H9 (cell line): ENCODE measurements at regions not wholly inside any gene's neighbourhood (a gene's known extent, or its start where the extent isn't known, plus 50 kb on each side); places are given as distances from the start of the nearest gene placed in this dataset.

ENCODE experiments used
- DNase-seq: peaks from one replicate; pipeline ENCODE4 v3.0.0-alpha.2; 2017
- H2AFZ ChIP-seq: one replicate; pipeline ENCODE4 v1.6.1; 2013; ENCODE audit warnings: mild to moderate bottlenecking, low read length, control low read depth, moderate library complexity
- H2AK5ac ChIP-seq: 2 replicates; pipeline ENCODE4 v1.6.1; 2013; ENCODE audit warnings: low read length, control low read depth, mixed read lengths; ENCODE audit not compliant: insufficient read length
- H2BK120ac ChIP-seq: one replicate; pipeline ENCODE4 v1.6.1; 2013; ENCODE audit warnings: low read depth, mild to moderate bottlenecking, low read length, control low read depth, inconsistent platforms; ENCODE audit not compliant: poor library complexity, severe bottlenecking
- H2BK12ac ChIP-seq: 2 replicates; pipeline ENCODE4 v1.6.1; 2013; ENCODE audit warnings: low read length, control low read depth, mixed read lengths, low read depth; ENCODE audit not compliant: insufficient read length
- H2BK15ac ChIP-seq: 2 replicates; pipeline ENCODE4 v1.6.1; 2013; ENCODE audit warnings: low read depth, low read length, control low read depth
- H2BK20ac ChIP-seq: one replicate; pipeline ENCODE4 v1.6.1; 2013; ENCODE audit warnings: low read depth, mild to moderate bottlenecking, low read length, control low read depth, inconsistent platforms; ENCODE audit not compliant: poor library complexity, severe bottlenecking
- H2BK5ac ChIP-seq: 2 replicates; pipeline ENCODE4 v1.6.1; 2013; ENCODE audit warnings: low read length, control low read depth, mixed read lengths; ENCODE audit not compliant: insufficient read length
- H3K14ac ChIP-seq: 2 replicates; pipeline ENCODE4 v1.6.1; 2013; ENCODE audit warnings: low read length, control low read depth; ENCODE audit not compliant: insufficient read depth
- H3K18ac ChIP-seq: 2 replicates; pipeline ENCODE4 v1.6.1; 2013; ENCODE audit warnings: low read depth, mild to moderate bottlenecking, mixed read lengths, low read length, control low read depth; ENCODE audit not compliant: insufficient read length
- H3K23ac ChIP-seq: 2 replicates; pipeline ENCODE4 v1.6.1; 2013; ENCODE audit warnings: low read length, control low read depth, mixed read lengths, low read depth; ENCODE audit not compliant: insufficient read length
- H3K23me2 ChIP-seq: 2 replicates; pipeline ENCODE4 v1.6.1; 2013; ENCODE audit warnings: low read depth, mild to moderate bottlenecking, mixed read lengths, low read length, control low read depth; ENCODE audit not compliant: insufficient read length, poor library complexity, severe bottlenecking
- H3K27ac ChIP-seq: 2 replicates; pipeline ENCODE4 v1.5.1; 2013; ENCODE audit warnings: low read length, control low read depth, mixed read lengths, low read depth; ENCODE audit not compliant: insufficient read length
- H3K27me3 ChIP-seq: 2 replicates; pipeline ENCODE4 v1.6.1; 2013; ENCODE audit warnings: low read length, control low read depth, inconsistent platforms; ENCODE audit not compliant: insufficient read depth
- H3K4ac ChIP-seq: 2 replicates; pipeline ENCODE4 v1.6.1; 2013; ENCODE audit warnings: low read depth, mild to moderate bottlenecking, control low read depth, inconsistent platforms, low read length, moderate library complexity
- H3K4me1 ChIP-seq: 2 replicates; pipeline ENCODE4 v1.6.1; 2013; ENCODE audit warnings: low read length, control low read depth, inconsistent platforms; ENCODE audit not compliant: insufficient read depth
- H3K4me2 ChIP-seq: 2 replicates; pipeline ENCODE4 v1.6.1; 2013; ENCODE audit warnings: low read length, control low read depth, mixed read lengths; ENCODE audit not compliant: insufficient read length, insufficient read depth
- H3K56ac ChIP-seq: 2 replicates; pipeline ENCODE4 v1.6.1; 2013; ENCODE audit warnings: low read depth, mild to moderate bottlenecking, mixed read lengths, low read length, control low read depth; ENCODE audit not compliant: insufficient read length
- H3K79me1 ChIP-seq: 2 replicates; pipeline ENCODE4 v1.6.1; 2013; ENCODE audit warnings: low read depth, mild to moderate bottlenecking, moderate library complexity, low read length, control low read depth, inconsistent platforms; ENCODE audit not compliant: insufficient read depth, poor library complexity, severe bottlenecking
- H3K79me2 ChIP-seq: 2 replicates; pipeline ENCODE4 v1.6.1; 2013; ENCODE audit warnings: low read length, control low read depth, inconsistent platforms; ENCODE audit not compliant: insufficient read depth
- H3K9ac ChIP-seq: 2 replicates; pipeline ENCODE4 v1.6.1; 2013; ENCODE audit warnings: low read length, control low read depth, mixed read lengths; ENCODE audit not compliant: insufficient read length; ENCODE audit errors: extremely low read depth
- H3K9me3 ChIP-seq: one replicate; pipeline ENCODE4 v1.6.1; 2013; ENCODE audit warnings: low read depth, low read length, inconsistent platforms; ENCODE audit not compliant: control insufficient read depth
- H3T11ph ChIP-seq: one replicate; pipeline ENCODE4 v1.6.1; 2013; ENCODE audit warnings: mild to moderate bottlenecking, low read length, control low read depth, inconsistent platforms
- H4K20me1 ChIP-seq: one replicate; pipeline ENCODE4 v1.6.1; 2013; ENCODE audit not compliant: control insufficient read depth, insufficient read length, insufficient read depth
- H4K5ac ChIP-seq: 2 replicates; pipeline ENCODE4 v1.6.1; 2013; ENCODE audit warnings: low read depth, mild to moderate bottlenecking, mixed read lengths, low read length, control low read depth; ENCODE audit not compliant: insufficient read length
- H4K8ac ChIP-seq: replicated peaks from 2 replicates; pipeline ENCODE4 v1.6.1; 2013; ENCODE audit warnings: low read length, control low read depth, mixed read lengths, low read depth; ENCODE audit not compliant: insufficient read length
- H4K91ac ChIP-seq: 2 replicates; pipeline ENCODE4 v1.6.1; 2013; ENCODE audit warnings: low read depth, mild to moderate bottlenecking, moderate library complexity, mixed read lengths, low read length, control low read depth; ENCODE audit not compliant: insufficient read length
- H3K27ac Mint-ChIP-seq, 3 experiments: 2 replicates in 2 of 3; 3 replicates in 1 of 3; pipeline ENCODE4 v1.8.0; 2020 to 2021; ENCODE audit warnings: mixed read lengths in 3 of 3, mild to moderate bottlenecking in 1 of 3, moderate library complexity in 1 of 3
- H3K27me3 Mint-ChIP-seq: 2 replicates; pipeline ENCODE4 v1.8.0; 2021; ENCODE audit warnings: low read depth, mild to moderate bottlenecking, moderate library complexity, mixed read lengths
- H3K36me3 Mint-ChIP-seq, 3 experiments: 2 replicates in 2 of 3; 3 replicates in 1 of 3; pipeline ENCODE4 v1.8.0; 2020 to 2021; ENCODE audit warnings: low read depth in 3 of 3, mixed read lengths in 3 of 3; ENCODE audit not compliant: insufficient read depth in 1 of 3
- H3K4me1 Mint-ChIP-seq, 2 experiments: 2 replicates each; pipeline ENCODE4 v1.8.0; 2020; ENCODE audit warnings: mixed read lengths in 2 of 2
- H3K4me3 Mint-ChIP-seq, 2 experiments: 2 replicates in 1 of 2; 3 replicates in 1 of 2; pipeline ENCODE4 v1.8.0; 2020 to 2021; ENCODE audit warnings: mild to moderate bottlenecking in 2 of 2, mixed read lengths in 2 of 2, moderate library complexity in 1 of 2
- H3K9me3 Mint-ChIP-seq, 2 experiments: 2 replicates in 1 of 2; 3 replicates in 1 of 2; pipeline ENCODE4 v1.8.0; 2020; ENCODE audit warnings: mild to moderate bottlenecking in 2 of 2, mixed read lengths in 2 of 2, moderate library complexity in 1 of 2
- WGBS: extraction: QIAGEN DNeasy Blood & Tissue Kit; methylation state at CpG from one replicate; pipeline ENCODE4 v1.1.7; 2013; ENCODE audit warnings: missing lambda C conversion rate, low lambda C conversion rate, mixed read lengths; ENCODE audit not compliant: insufficient read length; ENCODE audit errors: extremely low coverage; 5-methylcytosine and 5-hydroxymethylcytosine counted together
- TF ChIP-seq, protein P1 (sequence below): fragments of 200-600 bp; sonication (generic); conservative IDR thresholded peaks from 3 replicates; pipeline ENCODE4 v1.8.0; 2021; ENCODE audit warnings: antibody characterized with exemption, mild to moderate bottlenecking

DNA sequence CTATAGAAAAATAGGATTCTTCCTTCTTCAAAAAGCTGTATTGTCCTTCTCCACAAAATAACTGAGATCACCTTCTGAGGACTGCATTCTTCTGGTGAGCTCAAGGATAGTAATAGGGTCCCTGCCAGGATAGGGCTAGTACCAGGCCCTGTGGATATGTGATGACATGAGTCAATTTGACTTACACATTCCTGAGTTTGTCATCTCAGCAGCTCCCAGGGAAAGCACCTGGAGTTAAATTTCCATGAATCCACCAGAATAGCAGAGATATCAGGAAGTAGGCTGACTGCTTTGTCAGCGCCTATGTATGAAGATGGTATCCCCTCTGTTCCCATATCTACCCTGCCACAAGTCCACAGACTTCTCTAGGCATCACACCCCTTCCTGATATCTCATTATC, 225.8 kb downstream of the PMP22 start:
- peak overlapping the region in 1 of 3 experiments; percentile 41; a peak in 1 of 7 replicates for H3K27ac Mint-ChIP-seq
- H3K9me3 Mint-ChIP-seq, result peaks cover 0 to 3% of the 10 kb centered on the region in 2 experiments; a peak in 1 of 5 replicates
- Histone ChIP-seq H3K23me2 (no peaks in the 10 kb centered on the region), H3K18ac (no peak overlapping the region), H3K27ac (no peak overlapping the region), H3K9ac (no peak overlapping the region), H2BK15ac (no peak overlapping the region), H3T11ph (no peak overlapping the region), H3K79me1 (no peaks in the 10 kb centered on the region), H3K4ac (no peak overlapping the region), H3K9me3 (no peaks in the 10 kb centered on the region), H2AK5ac (no peak overlapping the region), H3K4me1 (peaks cover 3% of the 10 kb centered on the region; the same call in 1 of the 2 replicates), H3K27me3 (no peaks in the 10 kb centered on the region), H2BK20ac (no peak overlapping the region), H2BK12ac (no peak overlapping the region), H2BK120ac (no peak overlapping the region), H2BK5ac (no peak overlapping the region), H3K4me2 (no peak overlapping the region), H4K5ac (no peak overlapping the region), H3K23ac (no peak overlapping the region), H3K79me2 (no peaks in the 10 kb centered on the region), H4K8ac (no peak overlapping the region), H4K91ac (no peak overlapping the region), H3K56ac (no peak overlapping the region), H3K14ac (no peak overlapping the region), H2AFZ (no peak overlapping the region), H4K20me1 (no peaks in the 10 kb centered on the region)
- peaks cover 0 to 5% (median 0%) of the 10 kb centered on the region in 3 experiments; a peak in 3 of 7 replicates for H3K36me3 Mint-ChIP-seq
- H3K4me3 Mint-ChIP-seq, result no peak overlapping the region
- TF ChIP-seq, protein P1, sequence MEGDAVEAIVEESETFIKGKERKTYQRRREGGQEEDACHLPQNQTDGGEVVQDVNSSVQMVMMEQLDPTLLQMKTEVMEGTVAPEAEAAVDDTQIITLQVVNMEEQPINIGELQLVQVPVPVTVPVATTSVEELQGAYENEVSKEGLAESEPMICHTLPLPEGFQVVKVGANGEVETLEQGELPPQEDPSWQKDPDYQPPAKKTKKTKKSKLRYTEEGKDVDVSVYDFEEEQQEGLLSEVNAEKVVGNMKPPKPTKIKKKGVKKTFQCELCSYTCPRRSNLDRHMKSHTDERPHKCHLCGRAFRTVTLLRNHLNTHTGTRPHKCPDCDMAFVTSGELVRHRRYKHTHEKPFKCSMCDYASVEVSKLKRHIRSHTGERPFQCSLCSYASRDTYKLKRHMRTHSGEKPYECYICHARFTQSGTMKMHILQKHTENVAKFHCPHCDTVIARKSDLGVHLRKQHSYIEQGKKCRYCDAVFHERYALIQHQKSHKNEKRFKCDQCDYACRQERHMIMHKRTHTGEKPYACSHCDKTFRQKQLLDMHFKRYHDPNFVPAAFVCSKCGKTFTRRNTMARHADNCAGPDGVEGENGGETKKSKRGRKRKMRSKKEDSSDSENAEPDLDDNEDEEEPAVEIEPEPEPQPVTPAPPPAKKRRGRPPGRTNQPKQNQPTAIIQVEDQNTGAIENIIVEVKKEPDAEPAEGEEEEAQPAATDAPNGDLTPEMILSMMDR, result no peak
- WGBS, result no CpG with 5 or more reads among the region's 1 CpG
- peaks cover 28 to 41% of the 10 kb centered on the region in 2 experiments for H3K4me1 Mint-ChIP-seq
- DNase-seq, result no peak
- H3K27me3 Mint-ChIP-seq, result no peaks in the 10 kb centered on the region
